ENCODE measurements at regions not wholly inside any gene's neighbourhood (a gene's known extent, or its start where the extent isn't known, plus 50 kb on each side); places are given as distances from the start of the nearest gene placed in this dataset.

DNA sequence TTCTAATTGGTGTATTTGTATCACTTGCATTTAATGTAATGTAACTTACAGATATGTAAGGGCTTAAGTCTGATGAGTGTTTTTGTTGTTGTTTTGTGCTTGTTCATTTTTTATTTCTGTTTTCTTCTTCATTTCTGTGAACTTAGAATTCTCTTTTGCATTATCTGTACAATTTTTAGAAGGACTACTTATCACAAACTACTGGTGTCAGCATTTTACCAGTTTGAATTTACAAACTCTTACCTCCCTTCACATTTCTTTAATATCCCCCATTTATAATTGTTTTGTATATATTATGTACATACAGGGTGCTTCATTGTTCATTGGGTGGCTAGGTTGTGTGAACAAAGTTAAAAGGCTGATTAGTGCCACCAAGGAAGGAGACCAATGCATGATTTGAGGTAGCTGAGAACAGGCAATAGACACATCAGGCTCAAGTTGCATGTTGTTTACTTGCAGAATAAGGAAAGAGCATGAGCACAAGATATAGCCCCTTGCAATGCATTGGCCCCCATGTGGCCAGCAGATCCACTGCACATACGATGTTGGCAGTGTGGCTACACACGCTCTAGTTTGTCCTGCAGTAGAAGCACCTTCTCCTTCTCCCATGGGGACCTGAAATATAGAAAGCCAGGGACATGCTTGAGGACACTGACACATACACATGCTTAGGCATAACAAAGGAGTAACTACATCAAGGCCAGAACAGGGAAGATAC lies 198.2 kb downstream of the CD8B2 start:
- peaks cover 0 to 9% (median 0%) of the 10 kb centered on the region in 5 donors for H3K36me3 Mint-ChIP-seq
- CTCF ChIA-PET: no interaction called here
- Histone ChIP-seq H3K4me3 (ENCODE audit: low read length) (no peak overlapping the region), H3K4me1 (ENCODE audit: control insufficient read depth in 2 of 2, insufficient read depth in 2 of 2, low read length in 2 of 2) (no peaks in the 10 kb centered on the region), H3K9me3 (ENCODE audit: control insufficient read depth in 2 of 3, low read length in 3 of 3) (no peaks in the 10 kb centered on the region), H3K27ac (ENCODE audit: low read depth, low read length) (no peak overlapping the region), H3K36me3 (ENCODE audit: control insufficient read depth in 2 of 3, insufficient read depth in 3 of 3, low read length in 3 of 3) (no peaks in the 10 kb centered on the region), H3K27me3 (ENCODE audit: control insufficient read depth in 2 of 2, insufficient read depth in 2 of 2, low read length in 2 of 2) (no peaks in the 10 kb centered on the region)
- H3K27me3 Mint-ChIP-seq: peaks cover 0 to 37% (median 20%) of the 10 kb centered on the region in 5 donors
- no peak overlapping the region for H3K4me3 Mint-ChIP-seq
- intact Hi-C loops (cut with micrococcal nuclease): no loop called here
- no peaks in the 10 kb centered on the region for H3K4me1 Mint-ChIP-seq
- H3K9me3 Mint-ChIP-seq: peaks cover 0 to 42% (median 10%) of the 10 kb centered on the region in 11 donors
- DNase-seq (no peak), ATAC-seq (no peak)
- no peak overlapping the region for H3K27ac Mint-ChIP-seq
- POLR2A ChIA-PET: no interaction called here

DNA sequence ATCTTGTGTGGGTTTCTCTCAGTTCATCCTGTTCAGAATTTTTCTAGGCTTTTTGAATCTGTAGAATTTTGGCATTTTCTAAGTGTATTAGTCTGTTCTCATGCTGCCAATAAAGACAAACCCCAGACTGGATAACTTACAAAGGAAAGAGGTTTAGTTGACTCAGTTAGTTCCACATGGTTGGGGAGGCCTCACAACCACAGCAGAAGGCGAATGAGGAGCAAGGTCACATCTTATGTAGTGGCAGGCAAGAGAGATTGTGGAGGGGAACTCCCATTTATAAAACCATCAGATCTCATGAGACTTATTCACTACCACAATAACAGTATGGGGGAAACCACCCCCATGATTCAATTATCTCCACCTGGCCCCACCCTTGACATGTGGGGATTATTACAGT lies 199.2 kb downstream of the ST6GAL2 start:
- Histone ChIP-seq H3K4me3 (ENCODE audit: low read length) (no peak overlapping the region), H3K36me3 (ENCODE audit: control insufficient read depth in 2 of 3, insufficient read depth in 3 of 3, low read length in 3 of 3) (no peaks in the 10 kb centered on the region), H3K9me3 (ENCODE audit: control insufficient read depth in 2 of 3, low read length in 3 of 3) (no peaks in the 10 kb centered on the region), H3K4me1 (ENCODE audit: control insufficient read depth in 2 of 2, insufficient read depth in 2 of 2, low read length in 2 of 2) (no peaks in the 10 kb centered on the region), H3K27ac (ENCODE audit: low read depth, low read length) (no peak overlapping the region), H3K27me3 (ENCODE audit: control insufficient read depth in 2 of 2, insufficient read depth in 2 of 2, low read length in 2 of 2) (no peaks in the 10 kb centered on the region)
- Mint-ChIP-seq H3K4me3 (no peak overlapping the region), H3K9me3 (peaks cover 0 to 36% (median 10%) of the 10 kb centered on the region in 11 donors), H3K36me3 (peaks cover 0 to 9% (median 0%) of the 10 kb centered on the region in 5 donors), H3K27me3 (peaks cover 0 to 37% (median 20%) of the 10 kb centered on the region in 5 donors), H3K4me1 (no peaks in the 10 kb centered on the region), H3K27ac (no peak overlapping the region)
- ChIA-PET POLR2A (no interaction called here), CTCF (no interaction called here)
- intact Hi-C loops (cut with micrococcal nuclease): no loop called here
- DNase-seq (no peak), ATAC-seq (no peak)

DNA sequence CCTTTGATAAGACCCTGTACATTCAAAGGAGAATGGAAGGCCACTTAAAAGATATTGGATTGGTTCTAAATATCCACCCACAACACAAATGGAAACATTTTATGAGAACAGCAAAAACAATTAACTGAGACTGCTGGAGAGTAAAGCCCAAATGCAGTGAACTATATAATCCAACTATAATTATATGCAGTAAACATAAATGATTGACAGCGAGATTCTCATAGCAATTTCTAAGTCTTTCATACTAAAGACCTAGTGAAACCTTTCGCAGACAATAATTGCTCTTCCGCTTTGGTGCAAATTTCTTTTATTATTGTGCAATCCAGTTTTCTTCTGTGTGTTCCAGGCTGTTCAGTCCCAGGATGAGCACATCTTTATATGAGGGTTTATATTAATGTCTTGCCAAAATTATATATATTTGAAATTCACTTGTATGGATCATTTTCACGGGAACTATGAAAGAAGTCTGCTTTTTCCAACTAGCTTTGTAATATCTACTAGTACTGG lies 190.9 kb downstream of the ST6GAL2 start:
- no peak overlapping the region for H3K27ac Mint-ChIP-seq
- CTCF ChIA-PET: no interaction called here
- no peak for DNase-seq
- no peak overlapping the region for H3K4me3 Mint-ChIP-seq
- peaks cover 0 to 3% (median 0%) of the 10 kb centered on the region in 11 donors for H3K9me3 Mint-ChIP-seq
- Histone ChIP-seq H3K27me3 (ENCODE audit: control insufficient read depth in 2 of 2, insufficient read depth in 2 of 2, low read length in 2 of 2) (no peaks in the 10 kb centered on the region), H3K9me3 (ENCODE audit: control insufficient read depth in 2 of 3, low read length in 3 of 3) (no peaks in the 10 kb centered on the region), H3K4me1 (ENCODE audit: control insufficient read depth in 2 of 2, insufficient read depth in 2 of 2, low read length in 2 of 2) (no peaks in the 10 kb centered on the region), H3K27ac (ENCODE audit: low read depth, low read length) (no peak overlapping the region), H3K36me3 (ENCODE audit: control insufficient read depth in 2 of 3, insufficient read depth in 3 of 3, low read length in 3 of 3) (no peaks in the 10 kb centered on the region), H3K4me3 (ENCODE audit: low read length) (no peak overlapping the region)
- ATAC-seq: no peak
- POLR2A ChIA-PET: no interaction called here
- no peaks in the 10 kb centered on the region for H3K4me1 Mint-ChIP-seq
- intact Hi-C loops (cut with micrococcal nuclease): no loop called here
- peaks cover 0 to 14% (median 3%) of the 10 kb centered on the region in 5 donors for H3K27me3 Mint-ChIP-seq
- no peaks in the 10 kb centered on the region for H3K36me3 Mint-ChIP-seq

DNA sequence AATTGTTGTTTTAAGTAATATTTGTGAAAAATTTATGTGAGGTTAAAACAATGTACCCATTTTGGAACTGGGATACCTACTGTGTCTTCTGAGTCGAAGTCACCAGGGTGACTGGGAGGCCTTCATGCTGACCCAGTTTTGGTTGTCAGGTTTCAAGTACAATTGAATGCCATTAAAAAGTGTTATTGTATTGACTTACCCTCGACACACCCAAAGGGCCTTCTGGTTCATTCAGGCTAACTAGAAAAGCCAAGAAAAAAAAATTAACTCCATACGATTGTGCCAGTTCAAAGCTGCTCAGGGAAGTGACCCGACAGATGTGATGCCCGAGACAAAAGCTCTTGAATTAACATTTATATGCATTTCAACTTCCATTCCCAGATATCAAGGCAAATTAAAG lies 190.0 kb downstream of the ST6GAL2 start:
- no peaks in the 10 kb centered on the region for H3K4me1 Mint-ChIP-seq
- POLR2A ChIA-PET: no interaction called here
- no peak overlapping the region for H3K27ac Mint-ChIP-seq
- no peaks in the 10 kb centered on the region for H3K4me1 ChIP-seq (ENCODE audit: control insufficient read depth in 2 of 2, insufficient read depth in 2 of 2, low read length in 2 of 2)
- DNase-seq (no peak), ATAC-seq (no peak)
- no peaks in the 10 kb centered on the region for H3K27me3 ChIP-seq (ENCODE audit: control insufficient read depth in 2 of 2, insufficient read depth in 2 of 2, low read length in 2 of 2)
- no peak overlapping the region for H3K4me3 Mint-ChIP-seq
- intact Hi-C loops (cut with micrococcal nuclease): no loop called here
- H3K27me3 Mint-ChIP-seq: peaks cover 0 to 15% (median 3%) of the 10 kb centered on the region in 5 donors
- H3K36me3 ChIP-seq (ENCODE audit: control insufficient read depth in 2 of 3, insufficient read depth in 3 of 3, low read length in 3 of 3): no peaks in the 10 kb centered on the region
- no peaks in the 10 kb centered on the region for H3K36me3 Mint-ChIP-seq
- H3K9me3 Mint-ChIP-seq: peaks cover 0 to 3% (median 0%) of the 10 kb centered on the region in 11 donors
- CTCF ChIA-PET: no interaction called here
- no peak overlapping the region for H3K4me3 ChIP-seq (ENCODE audit: low read length)
- no peaks in the 10 kb centered on the region for H3K9me3 ChIP-seq (ENCODE audit: control insufficient read depth in 2 of 3, low read length in 3 of 3)
- no peak overlapping the region for H3K27ac ChIP-seq (ENCODE audit: low read depth, low read length)

DNA sequence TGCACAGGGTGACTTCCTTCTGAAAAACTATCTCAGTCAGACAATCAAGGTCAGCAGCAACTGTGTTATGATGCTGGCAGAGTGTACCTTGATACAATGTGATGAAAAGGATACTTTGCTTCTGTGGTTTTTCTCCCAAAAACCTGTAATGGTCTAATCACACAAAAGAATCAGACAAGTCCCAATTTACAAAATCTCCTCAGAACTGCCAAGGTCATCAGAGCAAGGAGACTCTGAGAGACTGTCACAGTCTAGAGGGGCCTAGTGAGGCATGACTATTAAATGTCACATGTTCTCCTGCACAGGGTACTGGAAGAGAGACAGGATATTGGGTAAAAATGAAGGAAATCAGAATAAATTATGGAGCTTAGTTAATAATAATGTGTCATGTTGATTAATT lies 185.4 kb downstream of the ST6GAL2 start:
- Mint-ChIP-seq H3K36me3 (no peaks in the 10 kb centered on the region), H3K4me1 (peaks cover 0 to 1% (median 0%) of the 10 kb centered on the region in 7 donors), H3K27me3 (peaks cover 0 to 20% (median 3%) of the 10 kb centered on the region in 5 donors), H3K9me3 (peaks cover 0 to 3% (median 0%) of the 10 kb centered on the region in 11 donors), H3K27ac (no peak overlapping the region), H3K4me3 (no peak overlapping the region)
- no peak for ATAC-seq
- intact Hi-C loops (cut with micrococcal nuclease): no loop called here
- Histone ChIP-seq H3K9me3 (ENCODE audit: control insufficient read depth in 2 of 3, low read length in 3 of 3) (no peaks in the 10 kb centered on the region), H3K36me3 (ENCODE audit: control insufficient read depth in 2 of 3, insufficient read depth in 3 of 3, low read length in 3 of 3) (no peaks in the 10 kb centered on the region), H3K4me3 (ENCODE audit: low read length) (no peak overlapping the region), H3K4me1 (ENCODE audit: control insufficient read depth in 2 of 2, insufficient read depth in 2 of 2, low read length in 2 of 2) (no peaks in the 10 kb centered on the region), H3K27ac (ENCODE audit: low read depth, low read length) (no peak overlapping the region), H3K27me3 (ENCODE audit: control insufficient read depth in 2 of 2, insufficient read depth in 2 of 2, low read length in 2 of 2) (no peaks in the 10 kb centered on the region)
- ChIA-PET POLR2A (no interaction called here), CTCF (no interaction called here)
- no peak for DNase-seq

DNA sequence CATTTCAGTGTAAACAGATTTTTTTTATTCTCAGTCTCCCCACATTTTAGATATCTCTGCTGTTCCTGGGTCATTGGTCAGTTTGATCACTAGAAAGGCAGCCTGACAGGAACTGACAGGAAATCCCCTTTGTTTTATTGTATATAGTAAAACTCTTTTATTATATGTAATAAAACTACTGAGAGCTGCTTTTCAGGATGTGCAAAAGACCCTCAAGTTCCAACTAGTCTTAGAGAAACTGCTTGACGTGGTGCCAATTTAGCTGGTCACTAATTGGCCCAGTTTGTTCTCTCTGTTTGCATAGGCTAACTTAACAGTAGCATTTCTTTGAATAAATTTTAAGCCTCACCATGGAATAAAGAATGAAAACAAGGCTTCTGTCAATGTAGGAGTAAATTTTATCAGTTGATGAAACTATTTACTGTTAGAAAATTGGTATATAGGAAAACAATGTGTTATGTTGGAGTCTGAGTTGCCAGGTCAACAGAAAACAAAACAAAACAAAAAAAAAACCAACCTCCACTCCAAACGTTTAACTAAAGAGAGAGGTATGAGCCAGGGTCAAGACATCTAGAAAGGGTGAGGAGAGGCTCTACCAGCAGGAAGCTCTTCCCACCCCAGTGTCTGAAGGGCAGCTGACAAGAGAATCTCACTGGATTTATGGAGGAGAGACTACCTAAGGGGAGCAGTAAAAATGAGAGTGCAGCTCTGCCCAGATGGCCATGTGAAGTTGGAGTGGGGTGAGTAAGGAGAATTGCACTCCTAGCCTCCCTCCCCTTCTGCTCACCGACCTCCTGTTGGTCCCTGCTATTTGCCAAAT lies 184.6 kb downstream of the ST6GAL2 start:
- Mint-ChIP-seq H3K4me1 (peaks cover 0 to 1% (median 0%) of the 10 kb centered on the region in 7 donors), H3K27me3 (peaks cover 0 to 20% (median 3%) of the 10 kb centered on the region in 5 donors), H3K4me3 (no peak overlapping the region), H3K27ac (no peak overlapping the region), H3K9me3 (peaks cover 0 to 2% (median 0%) of the 10 kb centered on the region in 11 donors), H3K36me3 (no peaks in the 10 kb centered on the region)
- Histone ChIP-seq H3K4me1 (ENCODE audit: control insufficient read depth in 2 of 2, insufficient read depth in 2 of 2, low read length in 2 of 2) (no peaks in the 10 kb centered on the region), H3K4me3 (ENCODE audit: low read length) (no peak overlapping the region), H3K27me3 (ENCODE audit: control insufficient read depth in 2 of 2, insufficient read depth in 2 of 2, low read length in 2 of 2) (no peaks in the 10 kb centered on the region), H3K9me3 (ENCODE audit: control insufficient read depth in 2 of 3, low read length in 3 of 3) (no peaks in the 10 kb centered on the region), H3K27ac (ENCODE audit: low read depth, low read length) (no peak overlapping the region), H3K36me3 (ENCODE audit: control insufficient read depth in 2 of 3, insufficient read depth in 3 of 3, low read length in 3 of 3) (no peaks in the 10 kb centered on the region)
- no peak for DNase-seq
- no peak for ATAC-seq
- ChIA-PET CTCF (no interaction called here), POLR2A (no interaction called here)
- intact Hi-C loops (cut with micrococcal nuclease): no loop called here
